ENCODE measurements at regions not wholly inside any gene's neighbourhood (a gene's known extent, or its start where the extent isn't known, plus 50 kb on each side); places are given as distances from the start of the nearest gene placed in this dataset.
"Not testable (repeated sequence)": the region's sequence is repeated elsewhere in the genome, so short reads cannot be mapped to it uniquely, and the experiment has no call there.

DNA sequence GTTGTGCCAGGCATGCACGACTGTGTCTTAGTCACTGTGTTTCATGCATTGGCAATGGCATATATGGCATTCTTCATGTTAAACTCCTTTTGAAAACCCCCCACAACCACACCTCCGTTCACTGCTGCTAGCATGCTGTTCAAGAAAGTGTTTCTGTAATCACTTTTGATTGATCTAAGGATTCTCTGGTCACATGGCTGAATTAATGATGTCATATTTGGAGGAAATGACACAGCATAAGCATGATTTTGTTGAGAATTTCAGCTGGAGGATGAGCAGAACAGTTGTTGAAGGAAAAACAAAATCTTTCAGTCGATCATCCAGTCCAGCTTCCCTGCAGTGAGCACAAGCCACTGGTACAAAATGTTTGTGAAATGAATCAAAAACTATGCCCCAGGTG lies 203.5 kb upstream of the ECI2 start:
- no peak overlapping the region for H3K4me2 ChIP-seq (ENCODE audit: low read length)
- H3K4me3 ChIP-seq (ENCODE audit: low read length): no peak overlapping the region
- no peaks in the 10 kb centered on the region for H3K79me2 ChIP-seq (ENCODE audit: low read length)
- H3K36me3 ChIP-seq (replicated peaks; ENCODE audit: low read depth, low read length): peaks cover 29% of the 10 kb centered on the region
- H2AFZ ChIP-seq (ENCODE audit: low read depth, low read length): no peak overlapping the region
- no peaks in the 10 kb centered on the region for H3K27me3 ChIP-seq (ENCODE audit: low read depth, low read length)
- peaks cover 22% of the 10 kb centered on the region for H3K9me3 ChIP-seq (ENCODE audit: insufficient read depth, low read length)
- no peaks in the 10 kb centered on the region for H4K20me1 ChIP-seq (ENCODE audit: insufficient read depth, low read length)
- H3K4me1 ChIP-seq (ENCODE audit: low read length): peaks cover 60% of the 10 kb centered on the region
- H3K9ac ChIP-seq (ENCODE audit: low read length): no peak overlapping the region
- no peak overlapping the region for H3K27ac ChIP-seq (ENCODE audit: low read length)
- TF ChIP-seq, protein P1, sequence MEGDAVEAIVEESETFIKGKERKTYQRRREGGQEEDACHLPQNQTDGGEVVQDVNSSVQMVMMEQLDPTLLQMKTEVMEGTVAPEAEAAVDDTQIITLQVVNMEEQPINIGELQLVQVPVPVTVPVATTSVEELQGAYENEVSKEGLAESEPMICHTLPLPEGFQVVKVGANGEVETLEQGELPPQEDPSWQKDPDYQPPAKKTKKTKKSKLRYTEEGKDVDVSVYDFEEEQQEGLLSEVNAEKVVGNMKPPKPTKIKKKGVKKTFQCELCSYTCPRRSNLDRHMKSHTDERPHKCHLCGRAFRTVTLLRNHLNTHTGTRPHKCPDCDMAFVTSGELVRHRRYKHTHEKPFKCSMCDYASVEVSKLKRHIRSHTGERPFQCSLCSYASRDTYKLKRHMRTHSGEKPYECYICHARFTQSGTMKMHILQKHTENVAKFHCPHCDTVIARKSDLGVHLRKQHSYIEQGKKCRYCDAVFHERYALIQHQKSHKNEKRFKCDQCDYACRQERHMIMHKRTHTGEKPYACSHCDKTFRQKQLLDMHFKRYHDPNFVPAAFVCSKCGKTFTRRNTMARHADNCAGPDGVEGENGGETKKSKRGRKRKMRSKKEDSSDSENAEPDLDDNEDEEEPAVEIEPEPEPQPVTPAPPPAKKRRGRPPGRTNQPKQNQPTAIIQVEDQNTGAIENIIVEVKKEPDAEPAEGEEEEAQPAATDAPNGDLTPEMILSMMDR (IDR thresholded peaks at IDR 0.05; ENCODE audit: low read depth, low read length): no peak
- TF ChIP-seq EZH2phosphoT487 (IDR thresholded peaks at IDR 0.05; ENCODE audit: low read depth): no peak

DNA sequence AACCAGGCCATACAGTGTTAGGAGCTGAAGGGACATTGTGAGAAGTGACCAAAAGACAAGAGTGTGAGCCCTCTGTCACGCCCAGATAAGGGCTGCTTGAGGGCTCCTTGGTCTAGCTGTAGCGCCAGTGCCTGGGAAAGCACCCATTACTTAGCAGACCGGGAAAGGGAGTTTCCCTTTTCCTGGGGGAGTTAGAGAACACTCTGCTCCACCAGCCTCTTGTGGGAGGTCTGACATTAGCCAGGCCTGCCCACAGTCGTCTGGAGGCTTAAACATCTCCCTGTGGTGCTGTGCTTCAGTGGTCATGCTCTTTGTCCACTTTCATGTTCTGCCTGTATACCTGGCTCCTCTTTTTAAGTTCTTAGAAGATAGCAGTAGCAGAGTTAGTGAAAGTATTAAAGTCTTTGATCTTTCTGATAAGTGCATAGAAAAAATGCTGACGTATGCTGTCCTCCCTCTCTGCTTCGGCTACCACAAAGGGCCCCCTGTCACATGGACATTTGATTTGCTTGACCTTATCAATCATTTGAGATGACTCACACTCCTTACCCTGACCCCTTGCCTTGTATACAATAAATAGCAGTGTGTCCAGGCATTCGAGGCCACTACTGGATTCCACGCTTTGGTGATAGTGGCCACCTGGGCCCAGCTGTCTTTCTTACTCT lies 201.5 kb upstream of the ECI2 start:
- Histone ChIP-seq H3K9me3 (ENCODE audit: insufficient read depth, low read length) (peaks cover 21% of the 10 kb centered on the region), H3K9ac (ENCODE audit: low read length) (peak overlapping the region; percentile 73), H4K20me1 (ENCODE audit: insufficient read depth, low read length) (no peaks in the 10 kb centered on the region), H2AFZ (ENCODE audit: low read depth, low read length) (no peak overlapping the region), H3K36me3 (replicated peaks; ENCODE audit: low read depth, low read length) (peaks cover 24% of the 10 kb centered on the region), H3K4me1 (ENCODE audit: low read length) (peaks cover 42% of the 10 kb centered on the region), H3K79me2 (ENCODE audit: low read length) (no peaks in the 10 kb centered on the region), H3K27ac (ENCODE audit: low read length) (peak overlapping the region; percentile 97), H3K4me3 (ENCODE audit: low read length) (peak overlapping the region; percentile 38; the same call in 1 of the 2 replicates), H3K27me3 (ENCODE audit: low read depth, low read length) (no peaks in the 10 kb centered on the region), H3K4me2 (ENCODE audit: low read length) (peak overlapping the region; percentile 66)
- TF ChIP-seq, protein P1 (IDR thresholded peaks at IDR 0.05; ENCODE audit: low read depth, low read length): no peak
- TF ChIP-seq EZH2phosphoT487 (IDR thresholded peaks at IDR 0.05; ENCODE audit: low read depth): no peak

DNA sequence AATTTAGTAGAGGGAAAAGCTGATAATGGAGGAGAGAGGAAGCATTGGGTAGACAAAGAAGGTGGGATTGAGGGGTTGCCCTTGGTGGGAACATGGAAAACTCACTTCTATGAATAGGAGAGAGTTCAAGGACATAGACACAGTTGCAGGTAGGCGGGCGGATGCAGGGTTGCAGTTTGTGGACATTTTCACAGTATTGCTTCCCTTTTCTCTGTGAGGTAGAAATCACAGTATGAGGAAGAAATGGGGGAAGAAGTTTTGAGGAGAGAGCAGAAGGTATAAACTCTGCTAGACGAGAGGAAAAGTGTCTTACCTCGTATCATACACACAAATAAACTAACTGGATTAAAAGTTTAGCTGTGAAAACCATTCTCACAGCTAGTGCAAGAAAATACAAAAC lies 200.7 kb upstream of the ECI2 start:
- no peaks in the 10 kb centered on the region for H3K79me2 ChIP-seq (ENCODE audit: low read length)
- peaks cover 36% of the 10 kb centered on the region for H3K4me1 ChIP-seq (ENCODE audit: low read length)
- H3K9ac ChIP-seq (ENCODE audit: low read length): peak overlapping the region; percentile 73
- H3K4me2 ChIP-seq (ENCODE audit: low read length): peak overlapping the region; percentile 66
- peak overlapping the region; percentile 38 for H3K4me3 ChIP-seq (ENCODE audit: low read length)
- H2AFZ ChIP-seq (ENCODE audit: low read depth, low read length): no peak overlapping the region; the same call in 1 of the 2 replicates
- H4K20me1 ChIP-seq (ENCODE audit: insufficient read depth, low read length): no peaks in the 10 kb centered on the region
- peaks cover 13% of the 10 kb centered on the region for H3K9me3 ChIP-seq (ENCODE audit: insufficient read depth, low read length)
- TF ChIP-seq, protein P1 (IDR thresholded peaks at IDR 0.05; ENCODE audit: low read depth, low read length): no peak
- TF ChIP-seq EZH2phosphoT487 (IDR thresholded peaks at IDR 0.05; ENCODE audit: low read depth): no peak
- H3K27ac ChIP-seq (ENCODE audit: low read length): peak overlapping the region; percentile 97
- no peaks in the 10 kb centered on the region for H3K27me3 ChIP-seq (ENCODE audit: low read depth, low read length)
- peaks cover 17% of the 10 kb centered on the region for H3K36me3 ChIP-seq (replicated peaks; ENCODE audit: low read depth, low read length)

DNA sequence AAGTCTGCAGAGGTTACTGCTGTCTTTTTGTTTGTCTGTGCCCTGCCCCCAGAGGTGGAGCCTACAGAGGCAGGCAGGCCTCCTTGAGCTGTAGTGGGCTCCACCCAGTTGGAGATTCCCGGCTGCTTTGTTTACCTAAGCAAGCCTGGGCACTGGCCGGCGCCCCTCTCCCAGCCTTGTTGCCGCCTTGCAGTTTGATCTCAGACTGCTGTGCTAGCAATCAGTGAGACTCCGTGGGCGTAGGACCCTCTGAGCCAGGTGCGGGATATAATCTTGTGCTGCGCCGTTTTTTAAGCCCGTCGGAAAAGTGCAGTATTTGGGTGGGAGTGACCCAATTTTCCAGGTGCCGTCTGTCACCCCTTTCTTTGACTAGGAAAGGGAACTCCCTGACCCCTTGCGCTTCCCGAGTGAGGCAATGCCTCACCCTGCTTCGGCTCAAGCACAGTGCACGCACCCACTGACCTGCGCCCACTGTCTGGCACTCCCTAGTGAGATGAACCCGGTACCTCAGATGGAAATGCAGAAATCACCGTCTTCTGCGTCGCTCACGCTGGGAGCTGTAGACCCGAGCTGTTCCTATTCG lies 198.9 kb upstream of the ECI2 start:
- Histone ChIP-seq H3K4me1 (ENCODE audit: low read length) (peaks cover 33% of the 10 kb centered on the region), H3K36me3 (replicated peaks; ENCODE audit: low read depth, low read length) (peaks cover 12% of the 10 kb centered on the region)
- not testable (repeated sequence) for H3K4me2 ChIP-seq (ENCODE audit: low read length); H2AFZ ChIP-seq (ENCODE audit: low read depth, low read length); H3K9ac ChIP-seq (ENCODE audit: low read length); H4K20me1 ChIP-seq (ENCODE audit: insufficient read depth, low read length); H3K9me3 ChIP-seq (ENCODE audit: insufficient read depth, low read length); H3K27ac ChIP-seq (ENCODE audit: low read length); H3K79me2 ChIP-seq (ENCODE audit: low read length); H3K27me3 ChIP-seq (ENCODE audit: low read depth, low read length); H3K4me3 ChIP-seq (ENCODE audit: low read length)
